K562 (cell line): ENCODE measurements at regions not wholly inside any gene's neighbourhood (a gene's known extent, or its start where the extent isn't known, plus 50 kb on each side); places are given as distances from the start of the nearest gene placed in this dataset.

Experiments
- CUX1 ChIP-seq: fragments of 200-800 bp; sonication (Bioruptor generic); IDR thresholded peaks from 2 replicates; pipeline ENCODE4 v1.6.1; 2016; ENCODE audit warnings: missing genetic modification characterization, missing compliant biosample characterization
- EGR1 ChIP-seq: fragments of 450-650 bp; conservative IDR thresholded peaks from 2 replicates; pipeline ENCODE4 v1.6.1; 2017; ENCODE audit warnings: mild to moderate bottlenecking
- HNRNPH1 ChIP-seq: fragments of 200-400 bp; formaldehyde crosslinking; optimal IDR thresholded peaks from 2 replicates; pipeline ENCODE3; 2017; ENCODE audit warnings: low read depth, mild to moderate bottlenecking, low read length, moderate library complexity
- RAD21 ChIP-seq, 2 experiments: fragments of 250-450 bp in 1 of 2; fragments of 450-650 bp in 1 of 2; sonication (Bioruptor Pico) in 1 of 2; formaldehyde crosslinking in 1 of 2; IDR thresholded peaks in 1 of 2; conservative IDR thresholded peaks in 1 of 2; 2 replicates each; pipeline versions ENCODE4 v1.4.0 to v1.8.0; 2020 to 2022; ENCODE audit warnings: mild to moderate bottlenecking in 2 of 2, moderate library complexity in 1 of 2
- STAG1 ChIP-seq: sonication (generic); formaldehyde crosslinking; IDR thresholded peaks from 2 replicates; pipeline ENCODE4 v1.5.0; 2020; ENCODE audit warnings: missing genetic modification reagents, borderline replicate concordance
- ZBTB11 ChIP-seq, 3 experiments: fragments of 200-800 bp in 1 of 3; fragments of 250-450 bp in 1 of 3; fragments of 450-650 bp in 1 of 3; sonication (Bioruptor Pico) in 1 of 3; sonication (Bioruptor generic) in 1 of 3; formaldehyde crosslinking in 1 of 3; IDR thresholded peaks; 2 replicates each; pipeline versions ENCODE4 v1.6.1 to v1.8.0; 2016 to 2022; ENCODE audit warnings: mild to moderate bottlenecking in 2 of 3, missing genetic modification characterization in 2 of 3, missing compliant biosample characterization in 1 of 3, moderate library complexity in 1 of 3
- ZEB2 ChIP-seq: fragments of 450-650 bp; IDR thresholded peaks from 2 replicates; pipeline ENCODE4 v1.6.1; 2016
- TF ChIP-seq, protein P1 (sequence below), 2 experiments: fragments of 450-650 bp; formaldehyde crosslinking in 1 of 2; IDR thresholded peaks; 2 replicates each; pipeline versions ENCODE4 v1.4.0 to v1.6.1; 2014 to 2020; ENCODE audit warnings: mild to moderate bottlenecking in 2 of 2, borderline replicate concordance in 1 of 2, low read depth in 1 of 2

DNA sequence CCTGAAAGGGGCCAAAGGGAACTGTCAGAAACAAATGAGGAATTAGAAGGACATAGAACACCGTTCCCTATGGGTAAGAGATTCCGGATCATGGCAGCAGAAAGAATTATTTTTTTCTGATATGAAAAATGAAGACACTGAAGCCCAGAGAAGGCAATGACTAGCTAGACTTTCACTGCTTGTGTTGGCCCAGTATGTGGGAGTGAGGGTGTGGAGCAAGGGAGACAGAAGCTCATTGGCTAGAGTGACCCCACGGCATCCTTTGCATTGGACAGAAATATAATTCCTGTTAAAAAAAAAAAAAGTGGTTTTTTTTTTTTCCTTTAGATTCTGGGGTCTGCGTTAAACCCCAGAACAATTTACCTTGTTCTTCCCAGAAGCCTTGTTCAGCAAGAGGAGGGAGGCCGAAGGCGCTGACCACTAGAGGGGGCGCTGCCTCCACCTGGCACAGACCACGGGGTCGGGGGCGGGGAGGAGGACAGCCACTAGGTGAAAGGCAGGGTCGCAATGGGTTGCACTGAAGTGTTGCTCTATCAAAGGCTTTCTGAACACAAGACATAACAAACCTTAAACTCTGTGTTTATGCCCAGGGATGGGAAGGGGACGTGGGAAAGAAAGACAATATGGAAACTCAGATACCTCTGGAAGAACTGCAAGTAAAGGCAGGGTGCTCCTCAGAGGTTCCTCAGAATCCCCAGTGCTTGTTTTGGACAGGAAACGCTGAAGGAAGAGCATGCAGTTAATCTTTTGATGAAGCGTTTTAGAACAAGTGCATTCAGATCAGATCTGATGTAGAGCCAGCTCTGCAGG, 156.8 kb downstream of the KCNA5 start (continued):
- TF ChIP-seq ZBTB11 (CRISPR knock-in tag; IDR thresholded peaks at IDR 0.05) (no peak), ZEB2 (no peak), RAD21 (CRISPR knock-in tag; conservative IDR thresholded peaks at IDR 0.05 in 1 of 2, IDR thresholded peaks at IDR 0.05 in 1 of 2) (peak; percentile 68 to 80), HNRNPH1 (no peak), EGR1 (peak; percentile 43), STAG1 (no peak), CUX1 (CRISPR knock-in tag) (no peak)
- TF ChIP-seq, protein P1, sequence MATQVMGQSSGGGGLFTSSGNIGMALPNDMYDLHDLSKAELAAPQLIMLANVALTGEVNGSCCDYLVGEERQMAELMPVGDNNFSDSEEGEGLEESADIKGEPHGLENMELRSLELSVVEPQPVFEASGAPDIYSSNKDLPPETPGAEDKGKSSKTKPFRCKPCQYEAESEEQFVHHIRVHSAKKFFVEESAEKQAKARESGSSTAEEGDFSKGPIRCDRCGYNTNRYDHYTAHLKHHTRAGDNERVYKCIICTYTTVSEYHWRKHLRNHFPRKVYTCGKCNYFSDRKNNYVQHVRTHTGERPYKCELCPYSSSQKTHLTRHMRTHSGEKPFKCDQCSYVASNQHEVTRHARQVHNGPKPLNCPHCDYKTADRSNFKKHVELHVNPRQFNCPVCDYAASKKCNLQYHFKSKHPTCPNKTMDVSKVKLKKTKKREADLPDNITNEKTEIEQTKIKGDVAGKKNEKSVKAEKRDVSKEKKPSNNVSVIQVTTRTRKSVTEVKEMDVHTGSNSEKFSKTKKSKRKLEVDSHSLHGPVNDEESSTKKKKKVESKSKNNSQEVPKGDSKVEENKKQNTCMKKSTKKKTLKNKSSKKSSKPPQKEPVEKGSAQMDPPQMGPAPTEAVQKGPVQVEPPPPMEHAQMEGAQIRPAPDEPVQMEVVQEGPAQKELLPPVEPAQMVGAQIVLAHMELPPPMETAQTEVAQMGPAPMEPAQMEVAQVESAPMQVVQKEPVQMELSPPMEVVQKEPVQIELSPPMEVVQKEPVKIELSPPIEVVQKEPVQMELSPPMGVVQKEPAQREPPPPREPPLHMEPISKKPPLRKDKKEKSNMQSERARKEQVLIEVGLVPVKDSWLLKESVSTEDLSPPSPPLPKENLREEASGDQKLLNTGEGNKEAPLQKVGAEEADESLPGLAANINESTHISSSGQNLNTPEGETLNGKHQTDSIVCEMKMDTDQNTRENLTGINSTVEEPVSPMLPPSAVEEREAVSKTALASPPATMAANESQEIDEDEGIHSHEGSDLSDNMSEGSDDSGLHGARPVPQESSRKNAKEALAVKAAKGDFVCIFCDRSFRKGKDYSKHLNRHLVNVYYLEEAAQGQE (IDR thresholded peaks at IDR 0.05; ENCODE audit: borderline replicate concordance): peak; percentile 55; the same call in 1 of the 2 replicates
- TF ChIP-seq, protein P1 (CRISPR knock-in tag; IDR thresholded peaks at IDR 0.05; ENCODE audit: low read depth): no peak
